ENCODE measurements at regions not wholly inside any gene's neighbourhood (a gene's known extent, or its start where the extent isn't known, plus 50 kb on each side); places are given as distances from the start of the nearest gene placed in this dataset.

DNA sequence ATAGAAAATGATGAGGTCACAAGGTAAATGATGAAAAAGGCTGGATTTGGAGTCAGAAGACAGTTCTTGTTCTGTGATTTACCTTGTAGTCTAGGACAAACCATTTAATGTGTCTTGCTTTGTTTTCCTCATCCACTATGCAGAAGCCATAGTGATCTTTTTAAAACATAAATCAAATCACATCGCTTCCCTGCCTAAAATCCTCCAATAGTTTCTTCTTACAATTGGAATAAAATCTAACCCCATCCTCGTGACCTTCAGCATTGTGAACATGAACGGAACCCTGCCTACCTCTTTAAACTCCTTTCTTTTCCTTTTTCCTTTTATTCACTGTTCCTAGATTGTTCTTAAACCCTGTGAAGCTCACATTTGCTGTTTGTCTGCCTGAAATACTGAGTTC is 204.9 kb upstream of the SAMSN1 start:
- H2BK20ac ChIP-seq (ENCODE audit: low read depth, low read length, poor library complexity, severe bottlenecking): no peak overlapping the region
- H3K9ac ChIP-seq (ENCODE audit: extremely low read depth, insufficient read length, low read length): no peak overlapping the region
- 100% methylated on average over 1 of the region's 3 CpGs for WGBS (ENCODE audit: extremely low coverage, insufficient read length, low lambda C conversion rate)
- no peaks in the 10 kb centered on the region for H3K27me3 ChIP-seq (ENCODE audit: insufficient read depth, low read length)
- H2BK12ac ChIP-seq (ENCODE audit: insufficient read length, low read depth, low read length): no peak overlapping the region
- no peak overlapping the region for H4K5ac ChIP-seq (ENCODE audit: insufficient read length, low read depth, low read length)
- no peak for TF ChIP-seq CTCF (conservative IDR thresholded peaks at IDR 0.05)
- H3K23ac ChIP-seq (ENCODE audit: insufficient read length, low read depth, low read length): no peak overlapping the region
- no peak overlapping the region for H3T11ph ChIP-seq (ENCODE audit: low read length)
- no peak overlapping the region for H3K56ac ChIP-seq (ENCODE audit: insufficient read length, low read depth, low read length)
- no peaks in the 10 kb centered on the region for H3K79me2 ChIP-seq (ENCODE audit: insufficient read depth, low read length)
- no peak overlapping the region for H3K4ac ChIP-seq (ENCODE audit: low read depth, low read length)
- Mint-ChIP-seq H3K27me3 (ENCODE audit: low read depth) (no peaks in the 10 kb centered on the region), H3K4me1 (peaks cover 0 to 7% of the 10 kb centered on the region in 2 experiments; a peak in 1 of 4 replicates), H3K27ac (no peak overlapping the region), H3K36me3 (ENCODE audit: insufficient read depth in 1 of 3, low read depth in 3 of 3) (peaks cover 0 to 9% (median 0%) of the 10 kb centered on the region in 3 experiments; a peak in 1 of 7 replicates), H3K9me3 (peaks cover 2 to 4% of the 10 kb centered on the region in 2 experiments; a peak in 4 of 5 replicates), H3K4me3 (no peak overlapping the region)
- H3K23me2 ChIP-seq (ENCODE audit: insufficient read length, low read depth, low read length, poor library complexity, severe bottlenecking): no peaks in the 10 kb centered on the region
- no peak overlapping the region for H3K27ac ChIP-seq (ENCODE audit: insufficient read length, low read depth, low read length)
- no peak overlapping the region for H2AK5ac ChIP-seq (ENCODE audit: insufficient read length, low read length)
- H4K20me1 ChIP-seq (ENCODE audit: control insufficient read depth, insufficient read depth, insufficient read length): no peaks in the 10 kb centered on the region
- H3K14ac ChIP-seq (ENCODE audit: insufficient read depth, low read length): no peak overlapping the region
- H3K18ac ChIP-seq (ENCODE audit: insufficient read length, low read depth, low read length): no peak overlapping the region
- no peak overlapping the region for H2BK5ac ChIP-seq (ENCODE audit: insufficient read length, low read length)
- no peak overlapping the region for H4K91ac ChIP-seq (ENCODE audit: insufficient read length, low read depth, low read length)
- H2AFZ ChIP-seq (ENCODE audit: low read length): no peak overlapping the region
- H2BK120ac ChIP-seq (ENCODE audit: low read depth, low read length, poor library complexity, severe bottlenecking): no peak overlapping the region
- no peaks in the 10 kb centered on the region for H3K4me1 ChIP-seq (ENCODE audit: insufficient read depth, low read length)
- no peak overlapping the region for H4K8ac ChIP-seq (replicated peaks; ENCODE audit: insufficient read length, low read depth, low read length)
- H3K4me2 ChIP-seq (ENCODE audit: insufficient read depth, insufficient read length, low read length): no peak overlapping the region
- H3K79me1 ChIP-seq (ENCODE audit: insufficient read depth, low read depth, low read length, poor library complexity, severe bottlenecking): no peaks in the 10 kb centered on the region
- DNase-seq: no peak
- no peak overlapping the region for H2BK15ac ChIP-seq (ENCODE audit: low read depth, low read length)
- H3K9me3 ChIP-seq (ENCODE audit: control insufficient read depth, low read depth, low read length): no peaks in the 10 kb centered on the region

All from H9 (cell line).